ENCODE measurements at regions not wholly inside any gene's neighbourhood (a gene's known extent, or its start where the extent isn't known, plus 50 kb on each side); places are given as distances from the start of the nearest gene placed in this dataset.

- no peak for DNase-seq
These were observed 1506.8 kb downstream of the BRD1 start for GRCh38 chr22:48320683-48321451.

- DNase-seq, result no peak
These were observed 1507.5 kb downstream of the BRD1 start for GRCh38 chr22:48320048-48320682.

GRCh38 chr22:48319321-48320047 is 1508.2 kb downstream of the BRD1 start:
- no peak for DNase-seq

GRCh38 chr22:48318575-48319320 is 1508.9 kb downstream of the BRD1 start:
- no peak for DNase-seq

GRCh38 chr22:48318173-48318572 is 1509.5 kb downstream of the BRD1 start:
- DNase-seq, result no peak

- no peak for DNase-seq
These were observed 1511.1 kb downstream of the BRD1 start for GRCh38 chr22:48316257-48317250.

- DNase-seq, result no peak
These were observed 1512.0 kb downstream of the BRD1 start for GRCh38 chr22:48315439-48316256.

- DNase-seq, result no peak
These were observed 1513.6 kb downstream of the BRD1 start for GRCh38 chr22:48314073-48314472.

GRCh38 chr22:48313175-48313830 is 1514.4 kb downstream of the BRD1 start:
- no peak for DNase-seq

- DNase-seq, result no peak
These were observed 1516.9 kb downstream of the BRD1 start for GRCh38 chr22:48310740-48311139.

- no peak for DNase-seq
These were observed 1517.4 kb downstream of the BRD1 start for GRCh38 chr22:48310289-48310688.

- DNase-seq, result no peak
These were observed 1517.8 kb downstream of the BRD1 start for GRCh38 chr22:48309836-48310235.

GRCh38 chr22:48309115-48309705 is 1518.5 kb downstream of the BRD1 start:
- DNase-seq, result no peak

- DNase-seq, result no peak
These were observed 1519.7 kb downstream of the BRD1 start for GRCh38 chr22:48307931-48308330.

GRCh38 chr22:48306785-48307510 is 1520.7 kb downstream of the BRD1 start:
- DNase-seq, result no peak

- no peak for DNase-seq
These were observed 1521.4 kb downstream of the BRD1 start for GRCh38 chr22:48306284-48306683.

GRCh38 chr22:48305726-48306235 is 1521.9 kb downstream of the BRD1 start:
- no peak for DNase-seq

GRCh38 chr22:48303369-48303725 is 1524.3 kb downstream of the BRD1 start:
- no peak for DNase-seq
